SIG-M5 treated with dmso at 0.1 percent for 504 hours (cell line): ENCODE measurements at regions not wholly inside any gene's neighbourhood (a gene's known extent, or its start where the extent isn't known, plus 50 kb on each side); places are given as distances from the start of the nearest gene placed in this dataset.

Experiments
- DNase-seq: peaks from one replicate; lab custom pipeline; 2025; ENCODE audit not compliant: unreplicated experiment; lab: John Stamatoyannopoulos, UW

GRCh38 chr3:31246293-31247062 lies 286.2 kb upstream of the STT3B start:
- no peak for DNase-seq

GRCh38 chr3:31247063-31247447 lies 285.7 kb upstream of the STT3B start:
- DNase-seq = no peak

- no peak for DNase-seq
Measured at GRCh38 chr3:31247850-31248562, 284.7 kb upstream of the STT3B start.

GRCh38 chr3:31248563-31248992 lies 284.1 kb upstream of the STT3B start:
- DNase-seq = no peak

- DNase-seq = no peak
Measured at GRCh38 chr3:31249545-31249944, 283.2 kb upstream of the STT3B start.

GRCh38 chr3:31250116-31250777 lies 282.5 kb upstream of the STT3B start:
- no peak for DNase-seq

- no peak for DNase-seq
Measured at GRCh38 chr3:31251083-31251482, 281.6 kb upstream of the STT3B start.

GRCh38 chr3:31252216-31253185 lies 280.2 kb upstream of the STT3B start:
- DNase-seq = no peak

GRCh38 chr3:31253782-31254181 lies 278.9 kb upstream of the STT3B start:
- DNase-seq = peak; percentile 52

- no peak for DNase-seq
Measured at GRCh38 chr3:31254483-31254882, 278.2 kb upstream of the STT3B start.

- no peak for DNase-seq
Measured at GRCh38 chr3:31255007-31255581, 277.6 kb upstream of the STT3B start.

- no peak for DNase-seq
Measured at GRCh38 chr3:31262201-31262600, 270.5 kb upstream of the STT3B start.

- no peak for DNase-seq
Measured at GRCh38 chr3:31263897-31264296, 268.8 kb upstream of the STT3B start.

GRCh38 chr3:31265646-31266428 lies 266.9 kb upstream of the STT3B start:
- peak; percentile 84 for DNase-seq

- peak; percentile 4 for DNase-seq
Measured at GRCh38 chr3:31268868-31269267, 263.9 kb upstream of the STT3B start.

- no peak for DNase-seq
Measured at GRCh38 chr3:31270010-31270409, 262.7 kb upstream of the STT3B start.

- DNase-seq = no peak
Measured at GRCh38 chr3:31274326-31275024, 258.2 kb upstream of the STT3B start.

GRCh38 chr3:31275038-31275572 lies 257.6 kb upstream of the STT3B start:
- DNase-seq = no peak

- no peak for DNase-seq
Measured at GRCh38 chr3:31275583-31275982, 257.1 kb upstream of the STT3B start.
